Heart right ventricle (tissue), 16 donors: ENCODE measurements at regions not wholly inside any gene's neighbourhood (a gene's known extent, or its start where the extent isn't known, plus 50 kb on each side); places are given as distances from the start of the nearest gene placed in this dataset.

Experiments used
- ATAC-seq, 8 donors: fragments of 200-7000 bp; cut with Tn5 transposase; one replicate each; pipeline ENCODE4 v1.9.1; 2020; ENCODE audit warnings: mild to moderate bottlenecking in 8 of 8, moderate library complexity in 8 of 8, moderate number of reproducible peaks in 1 of 8
- DNase-seq, 2 donors: peaks; one replicate each; pipeline ENCODE4 v3.0.0-alpha.2; 2020
- H3K27ac ChIP-seq, 10 donors: fragments of 200-600 bp; sonication (generic) in 2 of 10; one replicate each; pipeline versions ENCODE4 v1.5.0 to v1.8.0; 2020 to 2022; ENCODE audit warnings: mild to moderate bottlenecking in 3 of 10
- H3K27me3 ChIP-seq, 7 donors: fragments of 200-600 bp; one replicate each; pipeline ENCODE4 v1.8.0; 2021 to 2022; ENCODE audit warnings: mild to moderate bottlenecking in 2 of 7
- H3K36me3 ChIP-seq, 9 donors: fragments of 200-600 bp; sonication (generic) in 1 of 9; one replicate each; pipeline versions ENCODE4 v1.5.0 to v1.8.0; 2020 to 2022; ENCODE audit warnings: mild to moderate bottlenecking in 2 of 9
- H3K4me1 ChIP-seq, 9 donors: fragments of 200-600 bp; sonication (generic) in 1 of 9; one replicate each; pipeline versions ENCODE4 v1.5.0 to v1.8.0; 2020 to 2022; ENCODE audit warnings: mild to moderate bottlenecking in 4 of 9
- H3K4me3 ChIP-seq, 10 donors: fragments of 200-600 bp; sonication (generic) in 2 of 10; one replicate each; pipeline versions ENCODE4 v1.5.0 to v1.8.0; 2020 to 2022; ENCODE audit warnings: mild to moderate bottlenecking in 7 of 10, moderate library complexity in 2 of 10
- H3K9me3 ChIP-seq, 11 donors: fragments of 200-600 bp in 10 of 11; sonication (generic) in 2 of 11; one replicate each; pipeline versions ENCODE4 v1.5.0 to v1.8.0; 2013 to 2022; ENCODE audit warnings: mild to moderate bottlenecking in 2 of 11, control low read depth in 1 of 11, moderate library complexity in 1 of 11
- WGBS, 2 donors: extraction: QIAGEN DNeasy Blood & Tissue Kit; methylation state at CpG; one replicate each; pipeline ENCODE4 v1.1.7; 2013; ENCODE audit warnings: inconsistent platforms in 1 of 2; 5-methylcytosine and 5-hydroxymethylcytosine counted together
- intact Hi-C, 10 donors: fragments of 100-400 bp; cut with DNase I; formaldehyde crosslinking; loops; one replicate each; pipeline versions ENCODE4 v1.11.1 to v1.14.2; 2022
- TF ChIP-seq, protein P1 (sequence below), 9 donors: fragments of 200-600 bp; sonication (generic) in 2 of 9; IDR thresholded peaks; one replicate each; pipeline versions ENCODE4 v1.5.0 to v1.8.0; 2021 to 2022; ENCODE audit warnings: antibody characterized with exemption in 9 of 9, mild to moderate bottlenecking in 5 of 9, moderate library complexity in 1 of 9
- donor health status: Arrhythmogenic right ventricular cardiomyopathy.
- donor health status: ischemic (EF 13 %, LVEDD 7.1; RV severe dilation, severe dysfunction).
- donor health status: healthy with polysubstance abuse.
- donor health status: DM: no; HTN: yes; CAD: no.
- donor health status: DM: no; HTN: no; CAD: no.
- donor health status: ischemic (EF 25% LVEDD 6.9; RV normal size, moderate dysfunction).
- donor health status: ischemic (EF 25% LVEDD 5.7; RV mildly dilated, moderate dysfunction).
- donor health status: healthy.
- donor health status: DM: yes; HTN: yes; CAD: no.
- donor health status: Ischemic cardiomyopathy.
- donor health status: ischemic (EF 35%, LVEDD 5.7; RV mildly dilated, moderate dysfunction).
- donor health status: nonischemic (EF 11% LVEDD 7.7; RV severe dilation, severe dysfunction).
- donor health status: DM: yes; HTN: yes; CAD: no.
- donor health status: PGD.
- donor health status: ischemic (EF 29% LVEDD 5.4; RV normal size, mild dysfunction).
- donor health status: nonischemic (EF 23%, LVEDD 6.1; RV moderate dilation, normal function).

- no peak for DNase-seq
- H3K27me3 ChIP-seq, result no peaks in the 10 kb centered on the region
- intact Hi-C loops, result loop anchor here in 1 of 10 donors (2.0 kb wide), 1 partner anchor 49 kb away; no protein-coding TSS in a partner anchor
- H3K27ac ChIP-seq, result no peak overlapping the region
- no peaks in the 10 kb centered on the region for H3K9me3 ChIP-seq
- H3K36me3 ChIP-seq, result no peaks in the 10 kb centered on the region
- no peaks in the 10 kb centered on the region for H3K4me1 ChIP-seq
- TF ChIP-seq, protein P1, sequence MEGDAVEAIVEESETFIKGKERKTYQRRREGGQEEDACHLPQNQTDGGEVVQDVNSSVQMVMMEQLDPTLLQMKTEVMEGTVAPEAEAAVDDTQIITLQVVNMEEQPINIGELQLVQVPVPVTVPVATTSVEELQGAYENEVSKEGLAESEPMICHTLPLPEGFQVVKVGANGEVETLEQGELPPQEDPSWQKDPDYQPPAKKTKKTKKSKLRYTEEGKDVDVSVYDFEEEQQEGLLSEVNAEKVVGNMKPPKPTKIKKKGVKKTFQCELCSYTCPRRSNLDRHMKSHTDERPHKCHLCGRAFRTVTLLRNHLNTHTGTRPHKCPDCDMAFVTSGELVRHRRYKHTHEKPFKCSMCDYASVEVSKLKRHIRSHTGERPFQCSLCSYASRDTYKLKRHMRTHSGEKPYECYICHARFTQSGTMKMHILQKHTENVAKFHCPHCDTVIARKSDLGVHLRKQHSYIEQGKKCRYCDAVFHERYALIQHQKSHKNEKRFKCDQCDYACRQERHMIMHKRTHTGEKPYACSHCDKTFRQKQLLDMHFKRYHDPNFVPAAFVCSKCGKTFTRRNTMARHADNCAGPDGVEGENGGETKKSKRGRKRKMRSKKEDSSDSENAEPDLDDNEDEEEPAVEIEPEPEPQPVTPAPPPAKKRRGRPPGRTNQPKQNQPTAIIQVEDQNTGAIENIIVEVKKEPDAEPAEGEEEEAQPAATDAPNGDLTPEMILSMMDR (IDR thresholded peaks at IDR 0.05), result no peak
- no peak for ATAC-seq
- no peak overlapping the region for H3K4me3 ChIP-seq
- WGBS, 2 donors, result 91 to 96% methylated on average over 3 of the region's 3 CpGs
Observed at GRCh38 chr2:143885461-143885860, 634.5 kb downstream of the ZEB2 start.

DNA sequence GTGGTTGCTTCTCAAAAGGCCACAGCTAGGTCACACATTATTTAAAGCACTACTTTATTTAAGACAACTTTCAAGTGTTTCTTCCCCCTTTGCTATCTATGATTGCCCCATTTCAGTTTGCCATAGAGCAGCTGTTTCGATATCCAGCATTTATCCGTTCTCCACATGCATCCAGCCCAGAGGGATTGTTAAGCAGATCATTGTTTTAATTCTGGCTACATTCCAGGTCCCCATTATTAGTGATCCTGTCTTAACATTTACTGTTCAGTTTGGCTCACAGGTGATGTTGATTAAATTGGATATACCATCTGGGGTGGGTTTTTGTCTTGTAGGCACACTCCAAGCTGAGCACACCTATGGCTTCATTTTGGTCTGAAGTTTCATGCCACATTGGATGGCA lies 638.7 kb downstream of the ZEB2 start:
- Histone ChIP-seq H3K27ac (no peak overlapping the region), H3K4me1 (no peaks in the 10 kb centered on the region), H3K27me3 (no peaks in the 10 kb centered on the region), H3K9me3 (no peaks in the 10 kb centered on the region), H3K36me3 (no peaks in the 10 kb centered on the region), H3K4me3 (no peak overlapping the region)
- 68 to 71% methylated on average over 2 of the region's 2 CpGs for WGBS, 2 donors
- TF ChIP-seq, protein P1 (IDR thresholded peaks at IDR 0.05), result no peak
- ATAC-seq, result no peak
- no peak for DNase-seq
- intact Hi-C loops, result no loop called here

- no peaks in the 10 kb centered on the region for H3K27me3 ChIP-seq
- H3K9me3 ChIP-seq, result peaks cover 0 to 13% (median 0%) of the 10 kb centered on the region in 11 donors
- H3K4me1 ChIP-seq, result no peaks in the 10 kb centered on the region
- WGBS, 2 donors, result 75 to 85% methylated on average over 1 of the region's 1 CpG
- TF ChIP-seq, protein P1 (IDR thresholded peaks at IDR 0.05), result no peak
- H3K27ac ChIP-seq, result no peak overlapping the region
- intact Hi-C loops, result no loop called here
- H3K36me3 ChIP-seq, result no peaks in the 10 kb centered on the region
- no peak for DNase-seq
- no peak for ATAC-seq
- no peak overlapping the region for H3K4me3 ChIP-seq
Observed at GRCh38 chr2:143877876-143878530, 641.9 kb downstream of the ZEB2 start.

GRCh38 chr2:143877056-143877455 lies 642.9 kb downstream of the ZEB2 start:
- DNase-seq (no peak), ATAC-seq (no peak)
- 74 to 76% methylated on average over 11 of the region's 11 CpGs for WGBS, 2 donors
- intact Hi-C loops, result no loop called here
- H3K9me3 ChIP-seq, result peaks cover 0 to 15% (median 0%) of the 10 kb centered on the region in 11 donors
- TF ChIP-seq, protein P1 (IDR thresholded peaks at IDR 0.05), result no peak
- H3K27ac ChIP-seq, result no peak overlapping the region
- H3K27me3 ChIP-seq, result no peaks in the 10 kb centered on the region
- H3K4me3 ChIP-seq, result no peak overlapping the region
- no peaks in the 10 kb centered on the region for H3K4me1 ChIP-seq
- no peaks in the 10 kb centered on the region for H3K36me3 ChIP-seq
